Ascending aorta (tissue), 2 donors: ENCODE measurements at regions not wholly inside any gene's neighbourhood (a gene's known extent, or its start where the extent isn't known, plus 50 kb on each side); places are given as distances from the start of the nearest gene placed in this dataset.

Experiments used
- DNase-seq, 2 donors: peaks; one replicate each; pipeline ENCODE4 v3.0.0-alpha.2; 2019; ENCODE audit warnings: low spot score in 2 of 2
- H3K27ac ChIP-seq, 2 donors: fragments of 200-600 bp; sonication (generic); one replicate each; pipeline ENCODE4 v1.5.1; 2016 to 2017; ENCODE audit warnings: mild to moderate bottlenecking in 1 of 2
- H3K27me3 ChIP-seq: fragments of 200-600 bp; sonication (generic); one replicate; pipeline ENCODE4 v1.5.1; 2017
- H3K36me3 ChIP-seq, 2 donors: fragments of 200-600 bp; sonication (generic); one replicate each; pipeline ENCODE4 v1.5.1; 2016
- H3K4me1 ChIP-seq, 2 donors: fragments of 200-600 bp; sonication (generic); one replicate each; pipeline ENCODE4 v1.5.1; 2016 to 2017; ENCODE audit warnings: mild to moderate bottlenecking in 1 of 2
- H3K4me3 ChIP-seq, 2 donors: fragments of 200-600 bp; sonication (generic); one replicate each; pipeline ENCODE4 v1.5.1; 2016 to 2017; ENCODE audit warnings: mild to moderate bottlenecking in 1 of 2
- H3K9me3 ChIP-seq, 2 donors: fragments of 200-600 bp; sonication (generic); one replicate each; pipeline ENCODE4 v1.5.1; 2016
- intact Hi-C: fragments of 100-400 bp; cut with DNase I; formaldehyde crosslinking; loops from one replicate; pipeline ENCODE4 v1.15.1; 2023
- TF ChIP-seq, protein P1 (sequence below), 3 experiments: fragments of 200-600 bp in 2 of 3; fragments of 450-650 bp in 1 of 3; sonication (generic) in 2 of 3; IDR thresholded peaks; one replicate each; pipeline ENCODE4 v1.5.1; 2016 to 2019; ENCODE audit warnings: antibody characterized with exemption in 3 of 3, mild to moderate bottlenecking in 1 of 3, moderate library complexity in 1 of 3

GRCh38 chr7:137164251-137164650 is 179.3 kb downstream of the PTN start:
- TF ChIP-seq, protein P1, sequence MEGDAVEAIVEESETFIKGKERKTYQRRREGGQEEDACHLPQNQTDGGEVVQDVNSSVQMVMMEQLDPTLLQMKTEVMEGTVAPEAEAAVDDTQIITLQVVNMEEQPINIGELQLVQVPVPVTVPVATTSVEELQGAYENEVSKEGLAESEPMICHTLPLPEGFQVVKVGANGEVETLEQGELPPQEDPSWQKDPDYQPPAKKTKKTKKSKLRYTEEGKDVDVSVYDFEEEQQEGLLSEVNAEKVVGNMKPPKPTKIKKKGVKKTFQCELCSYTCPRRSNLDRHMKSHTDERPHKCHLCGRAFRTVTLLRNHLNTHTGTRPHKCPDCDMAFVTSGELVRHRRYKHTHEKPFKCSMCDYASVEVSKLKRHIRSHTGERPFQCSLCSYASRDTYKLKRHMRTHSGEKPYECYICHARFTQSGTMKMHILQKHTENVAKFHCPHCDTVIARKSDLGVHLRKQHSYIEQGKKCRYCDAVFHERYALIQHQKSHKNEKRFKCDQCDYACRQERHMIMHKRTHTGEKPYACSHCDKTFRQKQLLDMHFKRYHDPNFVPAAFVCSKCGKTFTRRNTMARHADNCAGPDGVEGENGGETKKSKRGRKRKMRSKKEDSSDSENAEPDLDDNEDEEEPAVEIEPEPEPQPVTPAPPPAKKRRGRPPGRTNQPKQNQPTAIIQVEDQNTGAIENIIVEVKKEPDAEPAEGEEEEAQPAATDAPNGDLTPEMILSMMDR (IDR thresholded peaks at IDR 0.05), result no peak
- Histone ChIP-seq H3K36me3 (no peaks in the 10 kb centered on the region), H3K4me3 (no peak overlapping the region), H3K9me3 (no peaks in the 10 kb centered on the region), H3K27ac (no peak overlapping the region), H3K27me3 (no peaks in the 10 kb centered on the region), H3K4me1 (no peaks in the 10 kb centered on the region)
- no peak for DNase-seq
- intact Hi-C loops, result no loop called here

DNA sequence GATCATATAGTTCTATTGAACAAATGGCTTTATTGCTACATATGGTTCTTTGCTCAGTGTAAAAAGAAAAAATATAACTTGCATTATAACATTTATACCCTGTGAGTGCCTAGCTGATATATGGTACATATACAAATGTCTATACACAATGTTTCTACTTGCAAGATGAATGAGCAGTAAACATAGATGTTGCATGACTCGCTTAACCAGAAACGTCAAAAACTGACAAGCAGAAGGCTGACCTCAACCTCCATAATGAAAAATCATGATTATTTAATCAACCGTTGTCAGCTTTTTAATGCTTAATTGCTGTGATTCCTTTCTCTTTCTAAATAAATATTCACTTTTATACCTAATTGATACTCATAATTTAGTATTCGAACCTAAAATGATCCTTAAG is 183.3 kb downstream of the PTN start:
- no peaks in the 10 kb centered on the region for H3K9me3 ChIP-seq
- no peak overlapping the region for H3K27ac ChIP-seq
- H3K4me3 ChIP-seq, result no peak overlapping the region
- no peaks in the 10 kb centered on the region for H3K4me1 ChIP-seq
- TF ChIP-seq, protein P1 (IDR thresholded peaks at IDR 0.05), result no peak
- DNase-seq, result no peak
- no peaks in the 10 kb centered on the region for H3K27me3 ChIP-seq
- intact Hi-C loops, result no loop called here
- H3K36me3 ChIP-seq, result no peaks in the 10 kb centered on the region

GRCh38 chr7:137157256-137157655 is 186.3 kb downstream of the PTN start:
- intact Hi-C loops, result no loop called here
- DNase-seq, result no peak
- Histone ChIP-seq H3K4me3 (no peak overlapping the region), H3K27me3 (no peaks in the 10 kb centered on the region), H3K9me3 (no peaks in the 10 kb centered on the region), H3K36me3 (no peaks in the 10 kb centered on the region), H3K4me1 (no peaks in the 10 kb centered on the region), H3K27ac (no peak overlapping the region)
- TF ChIP-seq, protein P1 (IDR thresholded peaks at IDR 0.05), result no peak

DNA sequence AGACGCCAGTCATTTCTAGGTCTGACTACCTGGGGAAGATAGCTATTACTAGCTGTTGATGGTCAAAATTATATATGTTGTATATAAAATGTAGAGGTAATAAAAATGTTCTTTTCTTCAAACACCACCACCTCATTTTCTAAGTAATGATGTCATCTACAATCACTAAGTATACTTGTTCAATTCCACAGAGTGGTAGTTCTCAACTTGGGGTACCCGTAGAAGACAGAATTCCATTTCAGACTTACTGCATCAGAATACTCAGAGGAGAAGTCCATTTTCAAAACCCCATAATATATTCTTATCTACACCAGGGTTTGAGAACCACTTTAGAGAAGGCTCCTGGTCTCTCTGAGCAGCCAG is 191.9 kb downstream of the PTN start:
- H3K27ac ChIP-seq, result no peak overlapping the region
- H3K4me3 ChIP-seq, result no peak overlapping the region
- H3K27me3 ChIP-seq, result no peaks in the 10 kb centered on the region
- intact Hi-C loops, result no loop called here
- no peaks in the 10 kb centered on the region for H3K36me3 ChIP-seq
- no peaks in the 10 kb centered on the region for H3K9me3 ChIP-seq
- no peaks in the 10 kb centered on the region for H3K4me1 ChIP-seq
- DNase-seq, result no peak
- TF ChIP-seq, protein P1 (IDR thresholded peaks at IDR 0.05), result no peak

DNA sequence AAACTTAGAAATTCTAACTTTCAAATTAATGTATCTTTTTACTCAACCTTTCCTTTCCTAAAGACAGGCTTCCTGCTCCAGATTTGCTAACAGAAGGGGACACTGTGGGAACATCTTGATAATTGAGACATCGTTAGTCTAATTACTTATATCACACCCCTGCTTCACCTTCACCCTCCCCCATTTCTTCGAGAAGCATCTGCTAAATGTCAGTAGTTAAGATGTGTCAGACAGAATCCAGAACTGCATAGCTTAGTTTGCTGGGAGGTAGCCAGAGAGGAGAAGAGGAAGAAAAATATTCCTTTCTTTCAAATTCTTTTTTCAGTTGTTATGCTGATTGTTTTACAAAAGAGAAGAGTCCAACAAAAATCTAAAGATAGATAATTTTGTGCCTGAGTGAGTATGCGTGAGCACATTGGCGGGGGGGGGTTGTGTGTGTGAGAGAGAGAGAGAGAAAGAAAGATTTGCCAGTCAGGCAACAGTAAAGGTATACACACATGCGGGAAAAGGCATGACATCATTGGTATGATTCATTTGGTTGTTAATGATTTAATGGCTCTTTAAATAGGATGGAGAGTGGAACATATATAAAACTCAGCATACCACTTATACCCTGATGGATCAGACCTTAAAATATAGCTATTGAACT is 192.4 kb downstream of the PTN start:
- no peaks in the 10 kb centered on the region for H3K9me3 ChIP-seq
- H3K4me3 ChIP-seq, result no peak overlapping the region
- H3K27me3 ChIP-seq, result no peaks in the 10 kb centered on the region
- no peaks in the 10 kb centered on the region for H3K36me3 ChIP-seq
- no peak for DNase-seq
- H3K4me1 ChIP-seq, result no peaks in the 10 kb centered on the region
- intact Hi-C loops, result no loop called here
- TF ChIP-seq, protein P1 (IDR thresholded peaks at IDR 0.05), result no peak
- H3K27ac ChIP-seq, result no peak overlapping the region

DNA sequence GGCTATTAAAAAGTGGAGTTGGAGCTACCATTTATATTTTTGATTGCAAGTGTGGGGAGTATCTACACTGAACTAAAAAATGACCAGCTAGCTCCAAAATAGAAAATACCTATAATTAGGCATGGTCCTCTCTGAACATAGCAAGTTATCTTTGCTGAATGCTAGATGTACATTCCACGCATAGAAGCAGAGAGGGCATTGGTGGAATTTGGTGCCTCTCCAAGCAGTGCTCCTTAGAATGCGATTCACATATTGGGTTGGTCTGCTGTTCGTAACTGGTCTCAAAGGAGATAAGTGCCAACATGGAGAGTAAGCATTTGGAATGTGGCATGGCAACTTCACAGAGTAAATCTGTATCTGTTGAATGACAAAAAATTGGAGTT is 196.2 kb downstream of the PTN start:
- no peaks in the 10 kb centered on the region for H3K36me3 ChIP-seq
- no peaks in the 10 kb centered on the region for H3K4me1 ChIP-seq
- H3K4me3 ChIP-seq, result no peak overlapping the region
- H3K27me3 ChIP-seq, result no peaks in the 10 kb centered on the region
- H3K27ac ChIP-seq, result no peak overlapping the region
- TF ChIP-seq, protein P1 (IDR thresholded peaks at IDR 0.05), result no peak
- DNase-seq, result no peak
- H3K9me3 ChIP-seq, result no peaks in the 10 kb centered on the region
- intact Hi-C loops, result no loop called here
